ENCODE measurements at regions not wholly inside any gene's neighbourhood (a gene's known extent, or its start where the extent isn't known, plus 50 kb on each side); places are given as distances from the start of the nearest gene placed in this dataset.

GRCh38 chr13:39946769-39947168, 291.3 kb downstream of the COG6 start:
- H3K36me3 ChIP-seq (ENCODE audit: low read depth): no peaks in the 10 kb centered on the region
- no peak for ATAC-seq (ENCODE audit: low read depth)

DNA sequence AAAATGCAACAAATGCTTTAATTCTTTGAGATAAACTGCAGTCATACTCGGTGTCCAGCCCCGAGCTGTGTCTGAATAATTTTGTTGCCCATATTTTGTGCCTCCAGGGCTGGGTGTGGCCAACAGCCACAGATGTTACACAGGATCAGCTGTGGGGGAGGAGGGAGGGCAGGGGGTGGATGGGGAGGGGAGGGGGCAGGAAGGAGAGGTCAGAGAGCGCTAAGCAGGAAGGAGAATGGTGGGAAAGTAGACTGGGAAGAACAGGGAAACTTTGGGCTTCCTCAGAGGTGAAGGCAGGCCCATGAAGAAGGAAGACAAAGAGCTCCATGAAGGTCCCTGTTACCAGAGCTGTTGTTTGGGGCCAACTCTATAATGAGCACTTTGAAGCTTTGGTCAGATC, 295.8 kb downstream of the COG6 start:
- Histone ChIP-seq H3K4me1 (ENCODE audit: insufficient read depth, poor library complexity, severe bottlenecking) (no peaks in the 10 kb centered on the region), H3K27ac (ENCODE audit: poor library complexity, severe bottlenecking) (no peak overlapping the region), H3K4me3 (ENCODE audit: severe bottlenecking) (no peak overlapping the region), H3K9me3 (ENCODE audit: severe bottlenecking) (no peaks in the 10 kb centered on the region), H3K36me3 (ENCODE audit: low read depth) (no peaks in the 10 kb centered on the region), H3K27me3 (ENCODE audit: insufficient read depth, poor library complexity, severe bottlenecking) (no peaks in the 10 kb centered on the region)
- ATAC-seq (ENCODE audit: low read depth): no peak
- no peak for DNase-seq (ENCODE audit: low spot score)
- TF ChIP-seq, protein P1, sequence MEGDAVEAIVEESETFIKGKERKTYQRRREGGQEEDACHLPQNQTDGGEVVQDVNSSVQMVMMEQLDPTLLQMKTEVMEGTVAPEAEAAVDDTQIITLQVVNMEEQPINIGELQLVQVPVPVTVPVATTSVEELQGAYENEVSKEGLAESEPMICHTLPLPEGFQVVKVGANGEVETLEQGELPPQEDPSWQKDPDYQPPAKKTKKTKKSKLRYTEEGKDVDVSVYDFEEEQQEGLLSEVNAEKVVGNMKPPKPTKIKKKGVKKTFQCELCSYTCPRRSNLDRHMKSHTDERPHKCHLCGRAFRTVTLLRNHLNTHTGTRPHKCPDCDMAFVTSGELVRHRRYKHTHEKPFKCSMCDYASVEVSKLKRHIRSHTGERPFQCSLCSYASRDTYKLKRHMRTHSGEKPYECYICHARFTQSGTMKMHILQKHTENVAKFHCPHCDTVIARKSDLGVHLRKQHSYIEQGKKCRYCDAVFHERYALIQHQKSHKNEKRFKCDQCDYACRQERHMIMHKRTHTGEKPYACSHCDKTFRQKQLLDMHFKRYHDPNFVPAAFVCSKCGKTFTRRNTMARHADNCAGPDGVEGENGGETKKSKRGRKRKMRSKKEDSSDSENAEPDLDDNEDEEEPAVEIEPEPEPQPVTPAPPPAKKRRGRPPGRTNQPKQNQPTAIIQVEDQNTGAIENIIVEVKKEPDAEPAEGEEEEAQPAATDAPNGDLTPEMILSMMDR (IDR thresholded peaks at IDR 0.05; ENCODE audit: poor library complexity, severe bottlenecking): no peak

More at GRCh38 chr13:39946769-39947168, 291.3 kb downstream of the COG6 start:
- Histone ChIP-seq H3K9me3 (ENCODE audit: severe bottlenecking) (no peaks in the 10 kb centered on the region), H3K27ac (ENCODE audit: poor library complexity, severe bottlenecking) (no peak overlapping the region), H3K27me3 (ENCODE audit: insufficient read depth, poor library complexity, severe bottlenecking) (no peaks in the 10 kb centered on the region), H3K4me3 (ENCODE audit: severe bottlenecking) (no peak overlapping the region), H3K4me1 (ENCODE audit: insufficient read depth, poor library complexity, severe bottlenecking) (no peaks in the 10 kb centered on the region)
- no peak for DNase-seq (ENCODE audit: low spot score)
- TF ChIP-seq, protein P1 (IDR thresholded peaks at IDR 0.05; ENCODE audit: poor library complexity, severe bottlenecking): no peak

GRCh38 chr13:39952249-39953233, 297.1 kb downstream of the COG6 start:
- DNase-seq (ENCODE audit: low spot score): no peak
- H3K27ac ChIP-seq (ENCODE audit: poor library complexity, severe bottlenecking): no peak overlapping the region
- TF ChIP-seq, protein P1 (IDR thresholded peaks at IDR 0.05; ENCODE audit: poor library complexity, severe bottlenecking): no peak
- H3K9me3 ChIP-seq (ENCODE audit: severe bottlenecking): no peaks in the 10 kb centered on the region
- H3K4me3 ChIP-seq (ENCODE audit: severe bottlenecking): no peak overlapping the region
- ATAC-seq (ENCODE audit: low read depth): no peak
- H3K4me1 ChIP-seq (ENCODE audit: insufficient read depth, poor library complexity, severe bottlenecking): no peaks in the 10 kb centered on the region
- H3K36me3 ChIP-seq (ENCODE audit: low read depth): no peaks in the 10 kb centered on the region
- no peaks in the 10 kb centered on the region for H3K27me3 ChIP-seq (ENCODE audit: insufficient read depth, poor library complexity, severe bottlenecking)

GRCh38 chr13:39954476-39954875, 299.0 kb downstream of the COG6 start:
- H3K27me3 ChIP-seq (ENCODE audit: insufficient read depth, poor library complexity, severe bottlenecking): no peaks in the 10 kb centered on the region
- no peaks in the 10 kb centered on the region for H3K4me1 ChIP-seq (ENCODE audit: insufficient read depth, poor library complexity, severe bottlenecking)
- H3K27ac ChIP-seq (ENCODE audit: poor library complexity, severe bottlenecking): no peak overlapping the region
- H3K4me3 ChIP-seq (ENCODE audit: severe bottlenecking): no peak overlapping the region
- ATAC-seq (ENCODE audit: low read depth): no peak
- TF ChIP-seq, protein P1 (IDR thresholded peaks at IDR 0.05; ENCODE audit: poor library complexity, severe bottlenecking): no peak
- H3K36me3 ChIP-seq (ENCODE audit: low read depth): no peaks in the 10 kb centered on the region
- no peak for DNase-seq (ENCODE audit: low spot score)
- H3K9me3 ChIP-seq (ENCODE audit: severe bottlenecking): no peaks in the 10 kb centered on the region

DNA sequence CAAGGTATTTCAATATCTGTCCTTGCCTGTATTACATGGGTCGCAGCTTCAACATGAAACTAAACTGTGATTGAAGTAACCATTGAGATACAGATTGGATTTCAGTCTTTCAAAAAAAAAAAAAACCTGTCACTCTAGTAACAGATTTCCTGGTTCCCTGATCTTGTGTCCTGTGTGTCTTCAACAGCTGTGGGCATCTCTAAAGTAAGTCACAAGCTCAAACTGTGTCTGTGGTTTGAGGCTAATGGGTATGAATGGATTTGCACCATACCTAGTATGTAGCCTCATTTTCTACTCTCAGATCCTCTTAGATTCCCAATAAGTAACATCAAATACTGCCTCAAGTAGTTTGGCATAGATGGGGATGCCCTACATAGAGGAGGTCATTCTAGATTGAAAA, 300.1 kb downstream of the COG6 start:
- ATAC-seq (ENCODE audit: low read depth) (no peak), DNase-seq (ENCODE audit: low spot score) (no peak)
- H3K27me3 ChIP-seq (ENCODE audit: insufficient read depth, poor library complexity, severe bottlenecking): no peaks in the 10 kb centered on the region
- no peak overlapping the region for H3K27ac ChIP-seq (ENCODE audit: poor library complexity, severe bottlenecking)
- H3K36me3 ChIP-seq (ENCODE audit: low read depth): no peaks in the 10 kb centered on the region
- no peaks in the 10 kb centered on the region for H3K9me3 ChIP-seq (ENCODE audit: severe bottlenecking)
- TF ChIP-seq, protein P1 (IDR thresholded peaks at IDR 0.05; ENCODE audit: poor library complexity, severe bottlenecking): no peak
- no peak overlapping the region for H3K4me3 ChIP-seq (ENCODE audit: severe bottlenecking)
- H3K4me1 ChIP-seq (ENCODE audit: insufficient read depth, poor library complexity, severe bottlenecking): no peaks in the 10 kb centered on the region

Measured in RWPE2 (cell line).